PC-3 (cell line): ENCODE measurements at regions not wholly inside any gene's neighbourhood (a gene's known extent, or its start where the extent isn't known, plus 50 kb on each side); places are given as distances from the start of the nearest gene placed in this dataset.

Experiments used
- EZH2 ChIP-seq: fragments of 300-600 bp; sonication (generic); IDR thresholded peaks from one replicate; pipeline ENCODE4 v1.6.1; 2017; ENCODE audit warnings: antibody characterized with exemption, mild to moderate bottlenecking, low read length; ENCODE audit not compliant: unreplicated experiment
- TF ChIP-seq, protein P1 (sequence below): fragments of 300-600 bp; sonication (generic); conservative IDR thresholded peaks from 2 replicates; pipeline ENCODE4 v1.5.1; 2017; ENCODE audit warnings: antibody characterized with exemption, low read depth, mild to moderate bottlenecking, low read length

- TF ChIP-seq, protein P1, sequence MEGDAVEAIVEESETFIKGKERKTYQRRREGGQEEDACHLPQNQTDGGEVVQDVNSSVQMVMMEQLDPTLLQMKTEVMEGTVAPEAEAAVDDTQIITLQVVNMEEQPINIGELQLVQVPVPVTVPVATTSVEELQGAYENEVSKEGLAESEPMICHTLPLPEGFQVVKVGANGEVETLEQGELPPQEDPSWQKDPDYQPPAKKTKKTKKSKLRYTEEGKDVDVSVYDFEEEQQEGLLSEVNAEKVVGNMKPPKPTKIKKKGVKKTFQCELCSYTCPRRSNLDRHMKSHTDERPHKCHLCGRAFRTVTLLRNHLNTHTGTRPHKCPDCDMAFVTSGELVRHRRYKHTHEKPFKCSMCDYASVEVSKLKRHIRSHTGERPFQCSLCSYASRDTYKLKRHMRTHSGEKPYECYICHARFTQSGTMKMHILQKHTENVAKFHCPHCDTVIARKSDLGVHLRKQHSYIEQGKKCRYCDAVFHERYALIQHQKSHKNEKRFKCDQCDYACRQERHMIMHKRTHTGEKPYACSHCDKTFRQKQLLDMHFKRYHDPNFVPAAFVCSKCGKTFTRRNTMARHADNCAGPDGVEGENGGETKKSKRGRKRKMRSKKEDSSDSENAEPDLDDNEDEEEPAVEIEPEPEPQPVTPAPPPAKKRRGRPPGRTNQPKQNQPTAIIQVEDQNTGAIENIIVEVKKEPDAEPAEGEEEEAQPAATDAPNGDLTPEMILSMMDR: no peak
- no peak for TF ChIP-seq EZH2
Observed at GRCh38 chr18:1050012-1050657, 145.5 kb downstream of the ADCYAP1 start.
